Astrocyte of the cerebellum (primary cell): ENCODE measurements at regions not wholly inside any gene's neighbourhood (a gene's known extent, or its start where the extent isn't known, plus 50 kb on each side); places are given as distances from the start of the nearest gene placed in this dataset.
A peak's percentile ranks its signal among the peaks of the same experiment; 100 is the strongest.
"Not testable (repeated sequence)": the region's sequence is repeated elsewhere in the genome, so short reads cannot be mapped to it uniquely, and the experiment has no call there.

ENCODE experiments used
- DNase-seq: peaks from one replicate; pipeline ENCODE4 v3.0.0-alpha.2; 2011; ENCODE audit warnings: low read depth
- H3K4me3 ChIP-seq: 2 replicates; pipeline ENCODE4 v1.5.1; 2011; ENCODE audit warnings: mild to moderate bottlenecking, low read depth, low read length, moderate library complexity
- CTCF ChIP-seq: IDR thresholded peaks from 2 replicates; pipeline ENCODE4 v1.5.1; 2012; ENCODE audit warnings: low read length, low read depth, moderate library complexity, mild to moderate bottlenecking; ENCODE audit errors: missing control alignments
- in situ Hi-C: cut with HindIII; loops from 2 replicates; pipeline ENCODE4 v1.10.0; 2017; ENCODE audit warnings: low sequenced_read_pairs

GRCh38 chr11:103733889-103734288, 302.6 kb upstream of the DDI1 start:
- DNase-seq, result no peak
- H3K4me3 ChIP-seq, result no peak overlapping the region
- in situ Hi-C loops, result no loop called here
- TF ChIP-seq CTCF, result no peak

GRCh38 chr11:103735497-103736032, 300.9 kb upstream of the DDI1 start:
- no peak for TF ChIP-seq CTCF
- in situ Hi-C loops, result no loop called here
- no peak for DNase-seq
- no peak overlapping the region for H3K4me3 ChIP-seq

GRCh38 chr11:103736315-103737036, 300.0 kb upstream of the DDI1 start:
- in situ Hi-C loops, result no loop called here
- no peak for DNase-seq
- TF ChIP-seq CTCF, result no peak
- no peak overlapping the region for H3K4me3 ChIP-seq

- in situ Hi-C loops, result no loop called here
- H3K4me3 ChIP-seq, result no peak overlapping the region
- TF ChIP-seq CTCF, result no peak
- DNase-seq, result no peak
Observed at GRCh38 chr11:103737037-103737622, 299.3 kb upstream of the DDI1 start.

GRCh38 chr11:103737747-103738146, 298.7 kb upstream of the DDI1 start:
- TF ChIP-seq CTCF, result no peak
- in situ Hi-C loops, result no loop called here
- H3K4me3 ChIP-seq, result no peak overlapping the region
- no peak for DNase-seq

- in situ Hi-C loops, DNase-seq, H3K4me3 ChIP-seq: not testable (repeated sequence)
Observed at GRCh38 chr11:103739074-103739796, 297.2 kb upstream of the DDI1 start.

GRCh38 chr11:103744496-103745153, 291.8 kb upstream of the DDI1 start:
- DNase-seq, result peak; percentile 29
- in situ Hi-C loops, result no loop called here
- TF ChIP-seq CTCF, result no peak
- H3K4me3 ChIP-seq, result no peak overlapping the region
